Stomach (tissue), 8 donors: ENCODE measurements at regions not wholly inside any gene's neighbourhood (a gene's known extent, or its start where the extent isn't known, plus 50 kb on each side); places are given as distances from the start of the nearest gene placed in this dataset.

Experiments used
- DNase-seq, 2 donors: peaks; one replicate each; pipeline versions ENCODE4 v3.0.0 to v3.0.0-alpha.2; 2013 to 2019
- H3K27ac ChIP-seq, 5 donors: fragments of 200-600 bp in 4 of 5; sonication (generic) in 4 of 5; one replicate each; pipeline ENCODE4 v1.5.1; 2013 to 2019; ENCODE audit warnings: mild to moderate bottlenecking in 1 of 5, moderate library complexity in 1 of 5
- H3K27me3 ChIP-seq, 3 donors: fragments of 200-600 bp; sonication (generic); one replicate each; pipeline ENCODE4 v1.5.1; 2017 to 2019; ENCODE audit warnings: mixed run types in 1 of 3
- H3K36me3 ChIP-seq, 4 donors: fragments of 200-600 bp; sonication (generic); 1 replicate in 3 of 4; 2 replicates in 1 of 4; pipeline ENCODE4 v1.5.1; 2016 to 2019
- H3K4me1 ChIP-seq, 4 donors: fragments of 200-600 bp; sonication (generic); one replicate each; pipeline ENCODE4 v1.5.1; 2016 to 2019
- H3K4me3 ChIP-seq, 4 donors: fragments of 200-600 bp; sonication (generic) in 3 of 4; one replicate each; pipeline ENCODE4 v1.5.1; 2016 to 2019; ENCODE audit warnings: mild to moderate bottlenecking in 1 of 4
- H3K9me3 ChIP-seq, 4 donors: fragments of 200-600 bp; sonication (generic); one replicate each; pipeline ENCODE4 v1.5.1; 2016 to 2019
- CTCF ChIP-seq, 7 experiments: fragments of 450-650 bp in 4 of 7; fragments of 200-600 bp in 3 of 7; sonication (generic) in 3 of 7; IDR thresholded peaks; one replicate each; pipeline ENCODE4 v1.5.1; 2016 to 2019; ENCODE audit warnings: antibody characterized with exemption in 7 of 7, control low read depth in 2 of 7, mild to moderate bottlenecking in 1 of 7
- EP300 ChIP-seq: sonication (generic); formaldehyde crosslinking; IDR thresholded peaks from one replicate; pipeline ENCODE4 v1.6.1; 2017; ENCODE audit warnings: antibody characterized with exemption
- POLR2A ChIP-seq, 4 donors: fragments of 450-650 bp; IDR thresholded peaks; one replicate each; pipeline ENCODE4 v1.6.1; 2016; ENCODE audit warnings: antibody characterized with exemption in 4 of 4, control low read depth in 2 of 4, mild to moderate bottlenecking in 1 of 4, moderate library complexity in 1 of 4
- POLR2AphosphoS5 ChIP-seq, 3 donors: sonication (generic); formaldehyde crosslinking; IDR thresholded peaks; one replicate each; pipeline ENCODE4 v1.6.1; 2016; ENCODE audit warnings: antibody characterized with exemption in 3 of 3
- WGBS, 5 donors: extraction: QIAGEN DNeasy Blood & Tissue Kit in 3 of 5; methylation state at CpG; one replicate each; pipeline versions ENCODE4 v1.1.5 to v1.1.7; 2013 to 2018; 5-methylcytosine and 5-hydroxymethylcytosine counted together
- intact Hi-C: fragments of 100-400 bp; cut with DNase I; formaldehyde crosslinking; loops from one replicate; pipeline ENCODE4 v1.15.1; 2023; ENCODE audit warnings: low total_unique reads
- donor health status: healthy with polysubstance abuse.
- donor health status: Bipolar disorder and iron deficiency.
- donor health status: healthy.

- peaks cover 0 to 14% (median 11%) of the 10 kb centered on the region in 4 donors for H3K36me3 ChIP-seq
- DNase-seq = no peak
- H3K9me3 ChIP-seq = no peaks in the 10 kb centered on the region
- no peak overlapping the region for H3K4me3 ChIP-seq
- no peaks in the 10 kb centered on the region for H3K27me3 ChIP-seq
- no peak for TF ChIP-seq POLR2AphosphoS5 (IDR thresholded peaks at IDR 0.05)
- no peak for TF ChIP-seq CTCF (IDR thresholded peaks at IDR 0.05)
- no peak for TF ChIP-seq POLR2A (IDR thresholded peaks at IDR 0.05)
- TF ChIP-seq EP300 = no peak
- no peak overlapping the region for H3K27ac ChIP-seq
- intact Hi-C loops = no loop called here
- WGBS, 5 donors = 89 to 97% (median 96%) methylated on average over 3 of the region's 3 CpGs
- H3K4me1 ChIP-seq = peaks cover 0 to 10% (median 2%) of the 10 kb centered on the region in 4 donors
Measured at GRCh38 chr17:63270610-63271009, 175.5 kb downstream of the CYB561 start.

GRCh38 chr17:63274146-63274545 lies 172.0 kb downstream of the CYB561 start:
- H3K9me3 ChIP-seq = no peaks in the 10 kb centered on the region
- no peaks in the 10 kb centered on the region for H3K36me3 ChIP-seq
- TF ChIP-seq CTCF (IDR thresholded peaks at IDR 0.05) = no peak
- TF ChIP-seq EP300 = no peak
- no peak for TF ChIP-seq POLR2A (IDR thresholded peaks at IDR 0.05)
- no peak for TF ChIP-seq POLR2AphosphoS5 (IDR thresholded peaks at IDR 0.05)
- H3K4me1 ChIP-seq = peaks cover 0 to 10% (median 2%) of the 10 kb centered on the region in 4 donors
- no peaks in the 10 kb centered on the region for H3K27me3 ChIP-seq
- no peak overlapping the region for H3K4me3 ChIP-seq
- intact Hi-C loops = no loop called here
- H3K27ac ChIP-seq = no peak overlapping the region
- DNase-seq = no peak
- WGBS, 5 donors = 71 to 81% (median 74%) methylated on average over 3 of the region's 3 CpGs

GRCh38 chr17:63275318-63275970 lies 170.7 kb downstream of the CYB561 start:
- Histone ChIP-seq H3K4me1 (peaks cover 0 to 10% (median 2%) of the 10 kb centered on the region in 4 donors), H3K36me3 (no peaks in the 10 kb centered on the region), H3K27ac (no peak overlapping the region), H3K9me3 (no peaks in the 10 kb centered on the region), H3K27me3 (no peaks in the 10 kb centered on the region), H3K4me3 (no peak overlapping the region)
- 25 to 45% (median 37%) methylated on average over 1 of the region's 1 CpG for WGBS, 5 donors
- DNase-seq = no peak
- intact Hi-C loops = no loop called here
- TF ChIP-seq EP300 (no peak), POLR2AphosphoS5 (IDR thresholded peaks at IDR 0.05) (peak in 1 of 3 donors; percentile 18)

- Histone ChIP-seq H3K4me3 (no peak overlapping the region), H3K9me3 (no peaks in the 10 kb centered on the region), H3K36me3 (no peaks in the 10 kb centered on the region), H3K4me1 (peaks cover 0 to 10% (median 2%) of the 10 kb centered on the region in 4 donors), H3K27ac (no peak overlapping the region), H3K27me3 (no peaks in the 10 kb centered on the region)
- 80 to 90% (median 86%) methylated on average over 2 of the region's 2 CpGs for WGBS, 5 donors
- intact Hi-C loops = no loop called here
- no peak for DNase-seq
- TF ChIP-seq POLR2A (IDR thresholded peaks at IDR 0.05) (no peak), POLR2AphosphoS5 (IDR thresholded peaks at IDR 0.05) (no peak), EP300 (no peak), CTCF (IDR thresholded peaks at IDR 0.05) (no peak)
Measured at GRCh38 chr17:63275971-63276745, 169.9 kb downstream of the CYB561 start.
